ENCODE measurements at regions not wholly inside any gene's neighbourhood (a gene's known extent, or its start where the extent isn't known, plus 50 kb on each side); places are given as distances from the start of the nearest gene placed in this dataset.

DNA sequence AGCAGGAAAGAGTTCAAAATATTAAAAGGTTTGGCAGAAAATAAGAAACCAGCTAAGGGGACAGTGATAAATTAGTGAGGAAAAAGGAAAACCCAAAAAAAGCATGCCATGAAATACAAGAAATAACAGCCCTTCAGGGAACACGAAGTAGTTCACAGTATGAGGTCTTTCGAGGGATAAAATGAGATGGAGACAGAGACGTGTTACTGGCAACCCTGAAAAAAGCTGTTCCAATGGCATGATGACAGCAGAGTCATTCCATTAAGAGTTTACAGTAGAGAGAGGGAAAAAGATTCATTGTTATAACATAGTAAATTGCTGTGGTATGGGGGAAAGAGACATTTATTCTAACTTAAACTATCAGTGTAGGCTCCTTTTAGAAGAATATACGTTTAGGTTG lies 391.2 kb downstream of the ANKRD7 start:
- H3K9me3 ChIP-seq = no peaks in the 10 kb centered on the region
- no peak overlapping the region for H3K4me3 ChIP-seq
- no peaks in the 10 kb centered on the region for H3K27me3 ChIP-seq
- H3K36me3 ChIP-seq = no peaks in the 10 kb centered on the region
- no peak overlapping the region for H3K27ac ChIP-seq
- no peaks in the 10 kb centered on the region for H3K4me1 ChIP-seq
- DNase-seq (ENCODE audit: extremely low spot score in 2 of 2) = no peak
- TF ChIP-seq, protein P1, sequence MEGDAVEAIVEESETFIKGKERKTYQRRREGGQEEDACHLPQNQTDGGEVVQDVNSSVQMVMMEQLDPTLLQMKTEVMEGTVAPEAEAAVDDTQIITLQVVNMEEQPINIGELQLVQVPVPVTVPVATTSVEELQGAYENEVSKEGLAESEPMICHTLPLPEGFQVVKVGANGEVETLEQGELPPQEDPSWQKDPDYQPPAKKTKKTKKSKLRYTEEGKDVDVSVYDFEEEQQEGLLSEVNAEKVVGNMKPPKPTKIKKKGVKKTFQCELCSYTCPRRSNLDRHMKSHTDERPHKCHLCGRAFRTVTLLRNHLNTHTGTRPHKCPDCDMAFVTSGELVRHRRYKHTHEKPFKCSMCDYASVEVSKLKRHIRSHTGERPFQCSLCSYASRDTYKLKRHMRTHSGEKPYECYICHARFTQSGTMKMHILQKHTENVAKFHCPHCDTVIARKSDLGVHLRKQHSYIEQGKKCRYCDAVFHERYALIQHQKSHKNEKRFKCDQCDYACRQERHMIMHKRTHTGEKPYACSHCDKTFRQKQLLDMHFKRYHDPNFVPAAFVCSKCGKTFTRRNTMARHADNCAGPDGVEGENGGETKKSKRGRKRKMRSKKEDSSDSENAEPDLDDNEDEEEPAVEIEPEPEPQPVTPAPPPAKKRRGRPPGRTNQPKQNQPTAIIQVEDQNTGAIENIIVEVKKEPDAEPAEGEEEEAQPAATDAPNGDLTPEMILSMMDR (IDR thresholded peaks at IDR 0.05) = no peak
- TF ChIP-seq POLR2A (IDR thresholded peaks at IDR 0.05) = no peak
- no peak for TF ChIP-seq POLR2AphosphoS5 (IDR thresholded peaks at IDR 0.05; ENCODE audit: insufficient read depth in 1 of 2, low read depth in 1 of 2)
- intact Hi-C loops (cut with DNase I) = no loop called here

DNA sequence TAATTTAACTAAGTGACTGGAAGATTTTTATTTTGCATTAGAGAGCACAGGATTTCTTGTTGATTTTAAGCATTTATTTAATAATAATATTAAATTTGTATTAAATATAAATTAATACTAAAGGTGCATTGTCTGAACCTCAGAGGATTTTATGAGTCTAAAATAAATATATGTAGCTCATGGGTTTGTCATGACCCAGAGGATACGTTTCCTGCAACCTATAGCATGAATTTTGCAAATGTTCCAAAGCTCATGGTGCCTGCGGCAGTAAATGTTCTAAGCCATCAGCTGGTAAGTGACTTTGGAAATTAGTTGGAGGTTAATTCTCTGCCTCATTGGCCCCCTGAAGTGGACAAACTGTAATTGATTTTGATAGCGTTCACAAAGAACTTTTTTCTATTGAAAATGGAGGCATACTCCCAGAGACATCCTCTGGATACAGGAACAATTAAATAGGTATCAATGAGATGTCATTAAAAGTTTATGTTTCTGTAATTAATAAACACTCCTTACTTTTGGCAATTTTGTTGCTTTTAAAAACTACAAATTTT lies 397.4 kb downstream of the ANKRD7 start:
- TF ChIP-seq POLR2A (IDR thresholded peaks at IDR 0.05) (no peak), POLR2AphosphoS5 (IDR thresholded peaks at IDR 0.05; ENCODE audit: insufficient read depth in 1 of 2, low read depth in 1 of 2) (no peak)
- TF ChIP-seq, protein P1 (IDR thresholded peaks at IDR 0.05) = no peak
- H3K4me1 ChIP-seq = no peaks in the 10 kb centered on the region
- no peaks in the 10 kb centered on the region for H3K36me3 ChIP-seq
- intact Hi-C loops (cut with DNase I) = no loop called here
- no peak overlapping the region for H3K4me3 ChIP-seq
- DNase-seq (ENCODE audit: extremely low spot score in 2 of 2) = no peak
- H3K27ac ChIP-seq = no peak overlapping the region
- no peaks in the 10 kb centered on the region for H3K9me3 ChIP-seq
- H3K27me3 ChIP-seq = no peaks in the 10 kb centered on the region

DNA sequence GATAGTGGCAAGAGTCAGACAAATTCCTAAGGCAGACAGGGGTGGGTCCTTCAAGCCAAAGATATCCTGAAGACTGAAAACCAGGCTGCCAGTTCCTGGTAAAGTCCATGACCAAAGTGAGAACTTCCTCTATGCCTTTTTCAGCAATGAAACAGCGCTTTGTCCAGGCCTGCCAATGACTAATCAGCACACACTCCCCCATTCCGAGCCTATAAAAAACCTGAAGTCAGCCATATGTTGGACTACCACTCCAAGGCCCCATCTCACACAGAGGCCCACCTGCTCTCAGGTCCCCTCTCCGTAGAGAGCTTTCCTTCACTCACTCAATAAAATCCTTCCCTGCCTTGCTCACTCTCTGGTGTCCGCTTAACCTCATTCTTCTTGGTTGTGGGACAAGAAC lies 402.2 kb downstream of the ANKRD7 start:
- no peak for DNase-seq (ENCODE audit: extremely low spot score in 2 of 2)
- intact Hi-C loops (cut with DNase I) = no loop called here
- H3K36me3 ChIP-seq = no peaks in the 10 kb centered on the region
- H3K27ac ChIP-seq = no peak overlapping the region
- no peaks in the 10 kb centered on the region for H3K4me1 ChIP-seq
- no peaks in the 10 kb centered on the region for H3K27me3 ChIP-seq
- H3K9me3 ChIP-seq = no peaks in the 10 kb centered on the region
- TF ChIP-seq POLR2A (IDR thresholded peaks at IDR 0.05) (no peak), POLR2AphosphoS5 (IDR thresholded peaks at IDR 0.05; ENCODE audit: insufficient read depth in 1 of 2, low read depth in 1 of 2) (no peak)
- TF ChIP-seq, protein P1 (IDR thresholded peaks at IDR 0.05) = no peak
- H3K4me3 ChIP-seq = no peak overlapping the region

DNA sequence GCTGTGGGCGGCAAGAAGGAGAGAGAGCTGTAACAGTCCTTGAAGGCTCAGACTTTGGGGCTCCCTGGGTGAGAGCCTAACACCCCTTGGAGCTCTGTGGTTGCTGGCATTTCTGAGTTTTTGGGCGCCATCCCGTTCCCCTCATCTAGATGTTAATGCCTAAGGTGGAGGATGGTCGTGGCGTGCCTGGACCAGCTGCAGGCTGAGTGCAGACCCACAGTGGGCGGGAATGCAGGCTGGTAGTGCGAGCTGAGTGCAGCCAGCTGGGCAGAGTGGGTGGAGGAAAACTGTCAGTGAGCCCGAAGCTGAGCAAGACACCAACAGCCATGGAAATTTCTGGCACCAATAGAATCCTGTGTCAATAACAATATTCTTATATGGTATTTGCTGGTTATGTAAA lies 403.0 kb downstream of the ANKRD7 start:
- H3K36me3 ChIP-seq = no peaks in the 10 kb centered on the region
- no peaks in the 10 kb centered on the region for H3K27me3 ChIP-seq
- no peaks in the 10 kb centered on the region for H3K4me1 ChIP-seq
- no peak for DNase-seq (ENCODE audit: extremely low spot score in 2 of 2)
- H3K4me3 ChIP-seq = no peak overlapping the region
- H3K9me3 ChIP-seq = no peaks in the 10 kb centered on the region
- intact Hi-C loops (cut with DNase I) = no loop called here
- no peak overlapping the region for H3K27ac ChIP-seq
- TF ChIP-seq, protein P1 (IDR thresholded peaks at IDR 0.05) = no peak
- TF ChIP-seq POLR2AphosphoS5 (IDR thresholded peaks at IDR 0.05; ENCODE audit: insufficient read depth in 1 of 2, low read depth in 1 of 2) = no peak
- TF ChIP-seq POLR2A (IDR thresholded peaks at IDR 0.05) = no peak

DNA sequence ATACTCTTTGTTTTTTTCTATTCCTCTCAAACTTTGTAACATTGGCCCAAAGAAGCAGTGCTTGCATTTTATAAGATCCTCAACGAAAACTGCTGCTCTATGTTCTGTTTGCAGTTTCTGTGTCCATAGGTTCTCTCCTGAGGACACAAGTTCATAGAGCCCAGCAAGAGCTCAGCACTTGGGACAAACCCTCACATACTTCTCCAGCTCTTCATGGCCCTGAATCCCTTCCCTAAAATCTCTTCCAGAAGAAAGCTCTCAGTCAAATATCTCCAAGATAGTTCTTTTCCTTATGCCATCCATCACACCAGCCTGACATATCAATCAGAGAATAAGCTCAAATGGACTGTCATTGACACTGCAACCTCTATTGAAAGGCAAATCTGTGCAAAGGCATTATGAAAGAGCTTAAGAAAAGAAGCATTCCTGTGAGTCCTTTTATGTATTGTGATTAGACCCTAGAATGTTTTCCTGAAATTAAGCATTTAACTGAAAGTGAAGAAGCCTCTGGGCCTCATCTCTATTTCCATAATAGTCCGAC lies 405.5 kb downstream of the ANKRD7 start:
- H3K4me1 ChIP-seq = no peaks in the 10 kb centered on the region
- TF ChIP-seq POLR2AphosphoS5 (IDR thresholded peaks at IDR 0.05; ENCODE audit: insufficient read depth in 1 of 2, low read depth in 1 of 2) (no peak), POLR2A (IDR thresholded peaks at IDR 0.05) (no peak)
- TF ChIP-seq, protein P1 (IDR thresholded peaks at IDR 0.05) = no peak
- H3K36me3 ChIP-seq = no peaks in the 10 kb centered on the region
- no peak overlapping the region for H3K4me3 ChIP-seq
- intact Hi-C loops (cut with DNase I) = no loop called here
- no peaks in the 10 kb centered on the region for H3K27me3 ChIP-seq
- H3K9me3 ChIP-seq = no peaks in the 10 kb centered on the region
- no peak for DNase-seq (ENCODE audit: extremely low spot score in 2 of 2)
- no peak overlapping the region for H3K27ac ChIP-seq

Measured in vagina (tissue), 2 donors.